Transverse colon (tissue), 4 donors: ENCODE measurements at regions not wholly inside any gene's neighbourhood (a gene's known extent, or its start where the extent isn't known, plus 50 kb on each side); places are given as distances from the start of the nearest gene placed in this dataset.

ENCODE experiments used
- DNase-seq: peaks from one replicate; pipeline ENCODE4 v3.0.0-alpha.2; 2019
- H3K27ac ChIP-seq, 4 donors: fragments of 200-600 bp; sonication (generic); 2 replicates each; pipeline ENCODE4 v1.5.1; 2016 to 2018; ENCODE audit warnings: inconsistent platforms in 4 of 4
- H3K27me3 ChIP-seq: fragments of 200-600 bp; sonication (generic); 2 replicates; pipeline ENCODE4 v1.5.1; 2017; ENCODE audit warnings: inconsistent platforms
- H3K36me3 ChIP-seq, 4 donors: fragments of 200-600 bp; sonication (generic); 2 replicates each; pipeline ENCODE4 v1.5.1; 2017 to 2019; ENCODE audit warnings: inconsistent platforms in 4 of 4
- H3K4me1 ChIP-seq, 4 donors: fragments of 200-600 bp; sonication (generic); 2 replicates each; pipeline ENCODE4 v1.5.1; 2017 to 2020; ENCODE audit warnings: inconsistent platforms in 4 of 4
- H3K4me3 ChIP-seq, 4 donors: fragments of 200-600 bp; sonication (generic); 1 replicate in 1 of 4; 2 replicates in 3 of 4; pipeline versions ENCODE4 v1.5.1 to v1.6.1; 2017 to 2019; ENCODE audit warnings: inconsistent platforms in 4 of 4
- H3K9me3 ChIP-seq, 2 donors: fragments of 200-600 bp; sonication (generic); 2 replicates each; pipeline ENCODE4 v1.5.1; 2017 to 2019; ENCODE audit warnings: inconsistent platforms in 2 of 2
- CTCF ChIP-seq, 5 experiments: fragments of 200-600 bp in 3 of 5; fragments of 450-650 bp in 2 of 5; sonication (generic) in 3 of 5; IDR thresholded peaks; 1 replicate in 2 of 5; 2 replicates in 3 of 5; pipeline ENCODE4 v1.5.1; 2016 to 2017; ENCODE audit warnings: antibody characterized with exemption in 5 of 5, inconsistent platforms in 3 of 5, mild to moderate bottlenecking in 2 of 5, moderate library complexity in 1 of 5
- EP300 ChIP-seq: sonication (generic); formaldehyde crosslinking; IDR thresholded peaks from one replicate; pipeline ENCODE4 v1.6.1; 2017; ENCODE audit warnings: antibody characterized with exemption, low read depth
- POLR2A ChIP-seq: fragments of 450-650 bp; IDR thresholded peaks from one replicate; pipeline ENCODE4 v1.6.1; 2016; ENCODE audit warnings: antibody characterized with exemption, mild to moderate bottlenecking, moderate library complexity
- POLR2AphosphoS5 ChIP-seq, 3 donors: sonication (generic); formaldehyde crosslinking; IDR thresholded peaks; one replicate each; pipeline ENCODE4 v1.6.1; 2016; ENCODE audit warnings: antibody characterized with exemption in 3 of 3
- WGBS, 2 donors: methylation state at CpG; one replicate each; pipeline ENCODE4 v1.1.5; 2018; ENCODE audit warnings: low coverage in 1 of 2; 5-methylcytosine and 5-hydroxymethylcytosine counted together
- in situ Hi-C, 4 donors: fragments of 200-750 bp; cut with MboI; loops; one replicate each; pipeline versions ENCODE4 v1.15.0 to v1.15.1; 2017; ENCODE audit warnings: low sequenced_read_pairs in 3 of 4, low pct_ligation_motif_present in 1 of 4, low pct_unique_long_range_greater_than_20kb in 1 of 4
- intact Hi-C: fragments of 100-400 bp; cut with DNase I; formaldehyde crosslinking; loops from one replicate; pipeline ENCODE4 v1.15.1; 2023; ENCODE audit warnings: low total_unique reads

- no peak overlapping the region for H3K4me3 ChIP-seq
- no peaks in the 10 kb centered on the region for H3K36me3 ChIP-seq
- intact Hi-C loops = no loop called here
- no peaks in the 10 kb centered on the region for H3K4me1 ChIP-seq
- TF ChIP-seq POLR2A (no peak), EP300 (no peak), CTCF (IDR thresholded peaks at IDR 0.05) (no peak), POLR2AphosphoS5 (IDR thresholded peaks at IDR 0.05) (no peak)
- in situ Hi-C loops = no loop called here
- H3K27ac ChIP-seq = no peak overlapping the region
- no peak for DNase-seq
- H3K9me3 ChIP-seq = no peaks in the 10 kb centered on the region
- H3K27me3 ChIP-seq = no peaks in the 10 kb centered on the region
- WGBS, 2 donors = 60 to 86% methylated on average over 3 to 5 of the region's 5 CpGs
Measured at GRCh38 chr12:85733221-85733840, 102.9 kb downstream of the RASSF9 start.

- 60 to 85% methylated on average over 1 of the region's 1 CpG for WGBS, 2 donors
- Histone ChIP-seq H3K4me3 (no peak overlapping the region), H3K36me3 (no peaks in the 10 kb centered on the region), H3K9me3 (no peaks in the 10 kb centered on the region), H3K27ac (no peak overlapping the region), H3K4me1 (no peaks in the 10 kb centered on the region), H3K27me3 (no peaks in the 10 kb centered on the region)
- DNase-seq = no peak
- TF ChIP-seq POLR2A (no peak), POLR2AphosphoS5 (IDR thresholded peaks at IDR 0.05) (no peak), CTCF (IDR thresholded peaks at IDR 0.05) (no peak), EP300 (no peak)
- intact Hi-C loops = no loop called here
- in situ Hi-C loops = no loop called here
Measured at GRCh38 chr12:85733984-85734383, 102.2 kb downstream of the RASSF9 start.

GRCh38 chr12:85740186-85740585 is 96.0 kb downstream of the RASSF9 start:
- intact Hi-C loops = no loop called here
- Histone ChIP-seq H3K4me1 (no peaks in the 10 kb centered on the region), H3K4me3 (no peak overlapping the region), H3K36me3 (no peaks in the 10 kb centered on the region), H3K9me3 (no peaks in the 10 kb centered on the region), H3K27ac (no peak overlapping the region), H3K27me3 (no peaks in the 10 kb centered on the region)
- no peak for DNase-seq
- WGBS, 2 donors = 26 to 33% methylated on average over 1 of the region's 1 CpG
- TF ChIP-seq POLR2AphosphoS5 (IDR thresholded peaks at IDR 0.05) = no peak
- no peak for TF ChIP-seq EP300
- TF ChIP-seq POLR2A = no peak
- no peak for TF ChIP-seq CTCF (IDR thresholded peaks at IDR 0.05)
- in situ Hi-C loops = no loop called here

- no peak for DNase-seq
- intact Hi-C loops (no loop called here), in situ Hi-C loops (no loop called here)
- Histone ChIP-seq H3K4me1 (no peaks in the 10 kb centered on the region), H3K36me3 (no peaks in the 10 kb centered on the region), H3K9me3 (no peaks in the 10 kb centered on the region), H3K27me3 (no peaks in the 10 kb centered on the region), H3K4me3 (no peak overlapping the region), H3K27ac (no peak overlapping the region)
- TF ChIP-seq EP300 (no peak), CTCF (IDR thresholded peaks at IDR 0.05) (no peak), POLR2AphosphoS5 (IDR thresholded peaks at IDR 0.05) (no peak), POLR2A (no peak)
Measured at GRCh38 chr12:85741046-85741445, 95.2 kb downstream of the RASSF9 start.
